HCT116 (cell line): ENCODE measurements at regions not wholly inside any gene's neighbourhood (a gene's known extent, or its start where the extent isn't known, plus 50 kb on each side); places are given as distances from the start of the nearest gene placed in this dataset.

Experiments used
- ATAC-seq: fragments of 200-7000 bp; cut with Tn5 transposase; 2 replicates; pipeline ENCODE4 v1.9.1; 2020; ENCODE audit warnings: mild to moderate bottlenecking, moderate library complexity
- BruUV-seq: library from RNA; stranded (reverse); fragments of 400-500 nt; replicated peaks from 2 replicates; lab custom pipeline; 2021; lab: Mats Ljungman, UMichigan
- CTCF ChIA-PET: fragments of 300-600 bp; sonication (Branson Sonifier 250); formaldehyde crosslinking; loops from one replicate; lab custom pipeline; 2021; ENCODE audit warnings: antibody characterized with exemption; lab: Charles Lee
- POLR2A ChIA-PET: fragments of 300-600, 350-600 bp; sonication (Branson Sonifier 250); formaldehyde crosslinking; loops from one replicate; lab custom pipeline; 2021; ENCODE audit warnings: antibody characterized with exemption; lab: Charles Lee
- RAD21 ChIA-PET, 2 experiments: fragments of 300-600 bp; sonication (Branson Sonifier 250); formaldehyde crosslinking; loops; one replicate each; lab custom pipeline; 2023; ENCODE audit warnings: low total read pairs in 2 of 2; ENCODE audit not compliant: uncharacterized antibody in 2 of 2, unreplicated experiment in 2 of 2, low non-redundant PET in 1 of 2; lab: Charles Lee
- DNase-seq: peaks from one replicate; pipeline ENCODE4 v3.0.0-alpha.2; 2010; ENCODE audit warnings: low read depth, low spot score
- H2AFZ ChIP-seq: fragments of 200-600 bp; shearing (Covaris generic), sonication (generic); 2 replicates; pipeline ENCODE4 v1.6.1; 2017; ENCODE audit warnings: low read depth, mixed run types, mixed read lengths, antibody characterized with exemption, low read length; ENCODE audit not compliant: poor library complexity, severe bottlenecking
- H3K27ac ChIP-seq: 2 replicates; pipeline ENCODE4 v1.5.1; 2012; ENCODE audit warnings: low read depth, low read length
- H3K27me3 ChIP-seq: fragments of 200-600 bp; sonication (generic); 2 replicates; pipeline ENCODE4 v1.6.1; 2016; ENCODE audit warnings: mixed run types, low read length, mixed read lengths; ENCODE audit not compliant: insufficient read depth
- H3K36me3 ChIP-seq, 2 experiments: fragments of 200-500 bp in 1 of 2; fragments of 200-600 bp in 1 of 2; sonication (Bioruptor generic) in 1 of 2; sonication (generic) in 1 of 2; 2 replicates each; pipeline versions ENCODE4 v1.5.1 to v1.6.1; 2014 to 2016; ENCODE audit warnings: low read length in 2 of 2, inconsistent platforms in 1 of 2, mixed read lengths in 1 of 2, mixed run types in 1 of 2; ENCODE audit not compliant: insufficient read depth in 2 of 2, control insufficient read depth in 1 of 2
- H3K4me1 ChIP-seq, 2 experiments: fragments of 200-600 bp in 1 of 2; sonication (generic) in 1 of 2; 2 replicates each; pipeline versions ENCODE4 v1.5.1 to v1.6.1; 2012 to 2017; ENCODE audit warnings: low read length in 2 of 2, inconsistent platforms in 1 of 2, mild to moderate bottlenecking in 1 of 2, mixed read lengths in 1 of 2, mixed run types in 1 of 2, moderate library complexity in 1 of 2; ENCODE audit not compliant: insufficient read depth in 2 of 2, control insufficient read depth in 1 of 2
- H3K4me2 ChIP-seq: fragments of 200-600 bp; sonication (generic); 2 replicates; pipeline ENCODE4 v1.6.1; 2017; ENCODE audit warnings: mixed run types, low read length, mixed read lengths
- H3K4me3 ChIP-seq, 2 experiments: fragments of 200-600 bp in 1 of 2; sonication (generic) in 1 of 2; replicated peaks in 1 of 2; 2 replicates each; pipeline ENCODE4 v1.5.1; 2011 to 2016; ENCODE audit warnings: low read length in 2 of 2, control low read depth in 1 of 2, low read depth in 1 of 2, mild to moderate bottlenecking in 1 of 2, mixed read lengths in 1 of 2, mixed run types in 1 of 2
- H3K79me2 ChIP-seq: fragments of 200-600 bp; sonication (generic); 2 replicates; pipeline ENCODE4 v1.6.1; 2017; ENCODE audit warnings: mild to moderate bottlenecking, mixed run types, low read length, moderate library complexity, mixed read lengths; ENCODE audit not compliant: insufficient read depth
- H3K9ac ChIP-seq: fragments of 200-600 bp; sonication (generic); 2 replicates; pipeline ENCODE4 v1.6.1; 2016; ENCODE audit warnings: low read length, mixed read lengths
- H3K9me2 ChIP-seq: fragments of 200-600 bp; sonication (generic), shearing (Covaris generic); 2 replicates; pipeline ENCODE4 v1.6.1; 2017; ENCODE audit warnings: mixed run types, mild to moderate bottlenecking, moderate library complexity; ENCODE audit not compliant: insufficient read depth
- H3K9me3 ChIP-seq, 2 experiments: fragments of 200-500 bp in 1 of 2; fragments of 200-600 bp in 1 of 2; sonication (Bioruptor generic) in 1 of 2; sonication (generic) in 1 of 2; 2 replicates each; pipeline ENCODE4 v1.6.1; 2014 to 2017; ENCODE audit warnings: low read length in 2 of 2, mixed read lengths in 2 of 2, inconsistent platforms in 1 of 2, low read depth in 1 of 2, mild to moderate bottlenecking in 1 of 2, mixed run types in 1 of 2, moderate library complexity in 1 of 2; ENCODE audit not compliant: control insufficient read depth in 1 of 2, insufficient read depth in 1 of 2
- H4K20me1 ChIP-seq: fragments of 200-600 bp; sonication (generic), shearing (Covaris generic); 2 replicates; pipeline ENCODE4 v1.6.1; 2017; ENCODE audit warnings: mixed run types, mild to moderate bottlenecking, moderate library complexity; ENCODE audit not compliant: insufficient read depth
- EZH2 ChIP-seq: fragments of 200-600 bp; sonication (generic); IDR thresholded peaks from 2 replicates; pipeline ENCODE4 v1.6.1; 2017; ENCODE audit warnings: antibody characterized with exemption, mixed run types
- POLR2A ChIP-seq: IDR thresholded peaks from 2 replicates; pipeline ENCODE4 v1.7.0; 2011; ENCODE audit warnings: borderline replicate concordance; ENCODE audit not compliant: insufficient read depth, insufficient read length; ENCODE audit errors: extremely low read depth
- POLR2AphosphoS5 ChIP-seq: IDR thresholded peaks from 2 replicates; pipeline ENCODE4 v1.6.1; 2011; ENCODE audit warnings: mild to moderate bottlenecking, low read depth, low read length, moderate library complexity
- RAD21 ChIP-seq: IDR thresholded peaks from 2 replicates; pipeline ENCODE4 v1.6.1; 2012; ENCODE audit warnings: low read depth, mild to moderate bottlenecking
- SP1 ChIP-seq: IDR thresholded peaks from 2 replicates; pipeline ENCODE4 v1.6.1; 2012; ENCODE audit warnings: low read depth
- SRF ChIP-seq: IDR thresholded peaks from 2 replicates; pipeline ENCODE4 v1.6.1; 2012; ENCODE audit warnings: low read depth
- TCF7L2 ChIP-seq: IDR thresholded peaks from 2 replicates; pipeline ENCODE4 v1.7.0; 2011; ENCODE audit warnings: borderline replicate concordance, inconsistent platforms; ENCODE audit not compliant: insufficient read depth, insufficient read length; ENCODE audit errors: extremely low read depth
- YY1 ChIP-seq: IDR thresholded peaks from 2 replicates; pipeline ENCODE4 v1.6.1; 2011; ENCODE audit warnings: low read length, low read depth, moderate library complexity, mild to moderate bottlenecking; ENCODE audit not compliant: insufficient replicate concordance; ENCODE audit errors: extremely low read depth
- ZFX ChIP-seq: fragments of 450-650 bp; IDR thresholded peaks from 2 replicates; pipeline ENCODE4 v1.6.1; 2017
- ZNF274 ChIP-seq: fragments of 200-500 bp; sonication (Bioruptor generic); IDR thresholded peaks from 2 replicates; pipeline ENCODE4 v1.6.1; 2014; ENCODE audit warnings: mild to moderate bottlenecking, low read depth, low read length, inconsistent platforms
- intact Hi-C: fragments of 100-400 bp; cut with micrococcal nuclease; formaldehyde crosslinking; loops from 2 replicates; pipeline ENCODE4 v1.10.0; 2022
- TF ChIP-seq, protein P1 (sequence below): IDR thresholded peaks from 2 replicates; pipeline ENCODE4 v1.6.1; 2012
- TF ChIP-seq, protein P2 (sequence below): IDR thresholded peaks from 2 replicates; pipeline ENCODE4 v1.6.1; 2011; ENCODE audit warnings: mild to moderate bottlenecking, low read length, moderate library complexity; ENCODE audit not compliant: insufficient replicate concordance; ENCODE audit errors: extremely low read depth
- TF ChIP-seq, protein P3 (sequence below): IDR thresholded peaks from 2 replicates; pipeline ENCODE4 v1.6.1; 2012; ENCODE audit warnings: low read depth
- TF ChIP-seq, protein P4 (sequence below): IDR thresholded peaks from 2 replicates; pipeline ENCODE4 v1.6.1; 2012

GRCh38 chrX:82208975-82209374 lies 1007.1 kb downstream of the SH3BGRL start:
- ATAC-seq (no peak), DNase-seq (no peak)
- H3K36me3 ChIP-seq: no peaks in the 10 kb centered on the region
- no peak overlapping the region for H3K4me3 ChIP-seq
- H3K4me2 ChIP-seq: no peak overlapping the region
- no TSS peak for BruUV-seq
- POLR2A ChIA-PET: no interaction called here
- no peaks in the 10 kb centered on the region for H3K9me3 ChIP-seq
- H3K4me1 ChIP-seq: no peaks in the 10 kb centered on the region
- RAD21 ChIA-PET: no interaction called here
- H3K27ac ChIP-seq: no peak overlapping the region
- no peaks in the 10 kb centered on the region for H4K20me1 ChIP-seq
- H3K9ac ChIP-seq: no peak overlapping the region
- CTCF ChIA-PET: no interaction called here
- TF ChIP-seq, protein P1, sequence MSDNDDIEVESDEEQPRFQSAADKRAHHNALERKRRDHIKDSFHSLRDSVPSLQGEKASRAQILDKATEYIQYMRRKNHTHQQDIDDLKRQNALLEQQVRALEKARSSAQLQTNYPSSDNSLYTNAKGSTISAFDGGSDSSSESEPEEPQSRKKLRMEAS: no peak
- no peak for TF ChIP-seq SP1
- TF ChIP-seq RAD21: no peak
- TF ChIP-seq, protein P2, sequence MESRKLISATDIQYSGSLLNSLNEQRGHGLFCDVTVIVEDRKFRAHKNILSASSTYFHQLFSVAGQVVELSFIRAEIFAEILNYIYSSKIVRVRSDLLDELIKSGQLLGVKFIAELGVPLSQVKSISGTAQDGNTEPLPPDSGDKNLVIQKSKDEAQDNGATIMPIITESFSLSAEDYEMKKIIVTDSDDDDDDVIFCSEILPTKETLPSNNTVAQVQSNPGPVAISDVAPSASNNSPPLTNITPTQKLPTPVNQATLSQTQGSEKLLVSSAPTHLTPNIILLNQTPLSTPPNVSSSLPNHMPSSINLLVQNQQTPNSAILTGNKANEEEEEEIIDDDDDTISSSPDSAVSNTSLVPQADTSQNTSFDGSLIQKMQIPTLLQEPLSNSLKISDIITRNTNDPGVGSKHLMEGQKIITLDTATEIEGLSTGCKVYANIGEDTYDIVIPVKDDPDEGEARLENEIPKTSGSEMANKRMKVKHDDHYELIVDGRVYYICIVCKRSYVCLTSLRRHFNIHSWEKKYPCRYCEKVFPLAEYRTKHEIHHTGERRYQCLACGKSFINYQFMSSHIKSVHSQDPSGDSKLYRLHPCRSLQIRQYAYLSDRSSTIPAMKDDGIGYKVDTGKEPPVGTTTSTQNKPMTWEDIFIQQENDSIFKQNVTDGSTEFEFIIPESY: no peak
- no peak for TF ChIP-seq SRF
- no peak for TF ChIP-seq TCF7L2
- TF ChIP-seq POLR2AphosphoS5: no peak
- TF ChIP-seq YY1: no peak
- no peak for TF ChIP-seq ZNF274
- TF ChIP-seq POLR2A: no peak
- TF ChIP-seq EZH2: no peak
- TF ChIP-seq, protein P3, sequence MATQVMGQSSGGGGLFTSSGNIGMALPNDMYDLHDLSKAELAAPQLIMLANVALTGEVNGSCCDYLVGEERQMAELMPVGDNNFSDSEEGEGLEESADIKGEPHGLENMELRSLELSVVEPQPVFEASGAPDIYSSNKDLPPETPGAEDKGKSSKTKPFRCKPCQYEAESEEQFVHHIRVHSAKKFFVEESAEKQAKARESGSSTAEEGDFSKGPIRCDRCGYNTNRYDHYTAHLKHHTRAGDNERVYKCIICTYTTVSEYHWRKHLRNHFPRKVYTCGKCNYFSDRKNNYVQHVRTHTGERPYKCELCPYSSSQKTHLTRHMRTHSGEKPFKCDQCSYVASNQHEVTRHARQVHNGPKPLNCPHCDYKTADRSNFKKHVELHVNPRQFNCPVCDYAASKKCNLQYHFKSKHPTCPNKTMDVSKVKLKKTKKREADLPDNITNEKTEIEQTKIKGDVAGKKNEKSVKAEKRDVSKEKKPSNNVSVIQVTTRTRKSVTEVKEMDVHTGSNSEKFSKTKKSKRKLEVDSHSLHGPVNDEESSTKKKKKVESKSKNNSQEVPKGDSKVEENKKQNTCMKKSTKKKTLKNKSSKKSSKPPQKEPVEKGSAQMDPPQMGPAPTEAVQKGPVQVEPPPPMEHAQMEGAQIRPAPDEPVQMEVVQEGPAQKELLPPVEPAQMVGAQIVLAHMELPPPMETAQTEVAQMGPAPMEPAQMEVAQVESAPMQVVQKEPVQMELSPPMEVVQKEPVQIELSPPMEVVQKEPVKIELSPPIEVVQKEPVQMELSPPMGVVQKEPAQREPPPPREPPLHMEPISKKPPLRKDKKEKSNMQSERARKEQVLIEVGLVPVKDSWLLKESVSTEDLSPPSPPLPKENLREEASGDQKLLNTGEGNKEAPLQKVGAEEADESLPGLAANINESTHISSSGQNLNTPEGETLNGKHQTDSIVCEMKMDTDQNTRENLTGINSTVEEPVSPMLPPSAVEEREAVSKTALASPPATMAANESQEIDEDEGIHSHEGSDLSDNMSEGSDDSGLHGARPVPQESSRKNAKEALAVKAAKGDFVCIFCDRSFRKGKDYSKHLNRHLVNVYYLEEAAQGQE: no peak
- TF ChIP-seq ZFX: no peak
- TF ChIP-seq, protein P4, sequence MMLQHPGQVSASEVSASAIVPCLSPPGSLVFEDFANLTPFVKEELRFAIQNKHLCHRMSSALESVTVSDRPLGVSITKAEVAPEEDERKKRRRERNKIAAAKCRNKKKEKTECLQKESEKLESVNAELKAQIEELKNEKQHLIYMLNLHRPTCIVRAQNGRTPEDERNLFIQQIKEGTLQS: no peak
- no peaks in the 10 kb centered on the region for H3K27me3 ChIP-seq
- H2AFZ ChIP-seq: no peak overlapping the region
- intact Hi-C loops: no loop called here
- no peaks in the 10 kb centered on the region for H3K79me2 ChIP-seq
- no peaks in the 10 kb centered on the region for H3K9me2 ChIP-seq
